MCF 10A (cell line): ENCODE measurements at regions not wholly inside any gene's neighbourhood (a gene's known extent, or its start where the extent isn't known, plus 50 kb on each side); places are given as distances from the start of the nearest gene placed in this dataset.
A peak's percentile ranks its signal among the peaks of the same experiment; 100 is the strongest.

ENCODE experiments used
- BruUV-seq: library from RNA; stranded (reverse); fragments of 400-500 nt; replicated peaks from 2 replicates; lab custom pipeline; 2021; lab: Mats Ljungman, UMichigan
- CTCF ChIA-PET: fragments of 300-600 bp; sonication (Branson Sonifier 250); formaldehyde crosslinking; extraction: SDS; loops from one replicate; lab custom pipeline; 2021; ENCODE audit warnings: antibody characterized with exemption, inconsistent platforms; lab: Yijun Ruan, JAX
- POLR2A ChIA-PET: fragments of 300-600, 350-650 bp; sonication (Branson Sonifier 250); formaldehyde crosslinking; extraction: SDS; loops from one replicate; lab custom pipeline; 2020; ENCODE audit warnings: antibody characterized with exemption, inconsistent platforms; lab: Yijun Ruan, JAX
- DNase-seq: peaks from one replicate; pipeline ENCODE4 v3.0.0-alpha.2; 2018; ENCODE audit not compliant: unreplicated experiment
- H3K27ac Mint-ChIP-seq: one replicate; pipeline ENCODE4 v1.8.0; 2022; ENCODE audit warnings: mild to moderate bottlenecking, low read depth, mixed read lengths; ENCODE audit not compliant: unreplicated experiment
- H3K27me3 Mint-ChIP-seq: one replicate; pipeline ENCODE4 v1.8.0; 2022; ENCODE audit warnings: mixed read lengths; ENCODE audit not compliant: insufficient read depth, unreplicated experiment
- H3K36me3 Mint-ChIP-seq: one replicate; pipeline ENCODE4 v1.8.0; 2022; ENCODE audit warnings: mild to moderate bottlenecking, moderate library complexity, mixed read lengths; ENCODE audit not compliant: insufficient read depth, unreplicated experiment
- H3K4me1 Mint-ChIP-seq: one replicate; pipeline ENCODE4 v1.8.0; 2022; ENCODE audit warnings: mixed read lengths; ENCODE audit not compliant: insufficient read depth, unreplicated experiment
- H3K4me3 Mint-ChIP-seq: one replicate; pipeline ENCODE4 v1.8.0; 2022; ENCODE audit warnings: mild to moderate bottlenecking, moderate library complexity, mixed read lengths; ENCODE audit not compliant: unreplicated experiment
- H3K9me3 Mint-ChIP-seq: one replicate; pipeline ENCODE4 v1.8.0; 2022; ENCODE audit warnings: mixed read lengths; ENCODE audit not compliant: unreplicated experiment
- CTCF ChIP-seq: fragments of 200-600 bp; IDR thresholded peaks from one replicate; pipeline ENCODE4 v1.8.0; 2022; ENCODE audit warnings: antibody characterized with exemption, mild to moderate bottlenecking; ENCODE audit not compliant: unreplicated experiment
- intact Hi-C: fragments of 100-400 bp; cut with micrococcal nuclease; formaldehyde crosslinking; loops from 2 replicates; pipeline ENCODE4 v1.14.1; 2022

- H3K27ac Mint-ChIP-seq, result no peak overlapping the region
- H3K4me3 Mint-ChIP-seq, result no peak overlapping the region
- intact Hi-C loops, result no loop called here
- H3K36me3 Mint-ChIP-seq, result no peaks in the 10 kb centered on the region
- H3K27me3 Mint-ChIP-seq, result no peaks in the 10 kb centered on the region
- no peak for TF ChIP-seq CTCF
- ChIA-PET CTCF (interaction anchor here (0.7 kb wide), 1 partner anchor 124 kb away, joined by 3 read pairs; no protein-coding TSS in a partner anchor), POLR2A (interaction anchor here (0.7 kb wide), 1 partner anchor 16 kb away, joined by 3 read pairs; no protein-coding TSS in a partner anchor)
- no peak for DNase-seq
- no TSS peak for BruUV-seq
- H3K9me3 Mint-ChIP-seq, result no peaks in the 10 kb centered on the region
- H3K4me1 Mint-ChIP-seq, result no peaks in the 10 kb centered on the region
These were observed 184.7 kb downstream of the TMX1 start for GRCh38 chr14:51424561-51425251.

- ChIA-PET CTCF (no interaction called here), POLR2A (interaction anchor here (0.7 to 0.9 kb wide), 2 partner anchors 14 to 225 kb away, joined by 3 read pairs; no protein-coding TSS in a partner anchor)
- H3K4me1 Mint-ChIP-seq, result peaks cover 17% of the 10 kb centered on the region
- no peak overlapping the region for H3K27ac Mint-ChIP-seq
- H3K4me3 Mint-ChIP-seq, result no peak overlapping the region
- H3K27me3 Mint-ChIP-seq, result no peaks in the 10 kb centered on the region
- TF ChIP-seq CTCF, result no peak
- no peaks in the 10 kb centered on the region for H3K36me3 Mint-ChIP-seq
- H3K9me3 Mint-ChIP-seq, result no peaks in the 10 kb centered on the region
- no TSS peak for BruUV-seq
- DNase-seq, result no peak
- intact Hi-C loops, result no loop called here
These were observed 188.9 kb downstream of the TMX1 start for GRCh38 chr14:51428981-51429380.

DNA sequence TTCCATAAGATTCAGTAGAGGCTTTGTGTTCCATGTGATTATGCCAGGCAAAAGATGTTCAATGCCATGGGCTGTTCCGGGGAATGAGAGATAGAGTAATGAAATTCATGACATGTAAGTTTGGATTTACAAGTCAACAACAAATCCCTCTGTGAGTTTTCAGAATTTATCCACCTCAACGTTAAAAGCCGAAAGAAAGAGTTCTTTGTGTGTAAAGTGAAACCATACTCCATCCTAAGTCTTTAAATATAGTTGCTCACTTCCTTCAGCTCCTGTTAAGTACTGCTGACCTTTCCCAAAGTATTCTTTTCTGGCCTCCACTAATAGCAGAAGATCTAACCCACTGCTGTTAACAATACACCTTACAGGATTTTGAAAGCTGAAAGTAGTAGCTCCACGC, 190.0 kb downstream of the TMX1 start:
- intact Hi-C loops, result no loop called here
- DNase-seq, result no peak
- Mint-ChIP-seq H3K9me3 (no peaks in the 10 kb centered on the region), H3K4me3 (peak overlapping the region; percentile 10), H3K27me3 (no peaks in the 10 kb centered on the region), H3K36me3 (no peaks in the 10 kb centered on the region), H3K4me1 (peaks cover 17% of the 10 kb centered on the region), H3K27ac (peak overlapping the region; percentile 50)
- TF ChIP-seq CTCF, result no peak
- ChIA-PET CTCF (interaction anchor here (0.6 kb wide), 1 partner anchor 24 kb away, joined by 3 read pairs; no protein-coding TSS in a partner anchor), POLR2A (interaction anchor here (1.0 to 1.9 kb wide), 4 partner anchors 9 to 21 kb away, joined by 3 to 7 read pairs (median 4); no protein-coding TSS in a partner anchor)
- no TSS peak for BruUV-seq

- Mint-ChIP-seq H3K27me3 (no peaks in the 10 kb centered on the region), H3K36me3 (no peaks in the 10 kb centered on the region), H3K4me1 (peaks cover 17% of the 10 kb centered on the region), H3K9me3 (no peaks in the 10 kb centered on the region), H3K27ac (peak overlapping the region; percentile 50), H3K4me3 (peak overlapping the region; percentile 10)
- DNase-seq, result no peak
- TF ChIP-seq CTCF, result no peak
- intact Hi-C loops, result no loop called here
- POLR2A ChIA-PET, result interaction anchor here (1.0 to 1.9 kb wide), 5 partner anchors 9 to 35 kb away, joined by 3 to 7 read pairs (median 4); no protein-coding TSS in a partner anchor
- CTCF ChIA-PET, result no interaction called here
- BruUV-seq, result no TSS peak
These were observed 190.6 kb downstream of the TMX1 start for GRCh38 chr14:51430633-51431032.
